A549 (cell line): ENCODE measurements at regions not wholly inside any gene's neighbourhood (a gene's known extent, or its start where the extent isn't known, plus 50 kb on each side); places are given as distances from the start of the nearest gene placed in this dataset.

ENCODE experiments used
- ATAC-seq, 2 experiments: fragments of 200-7000 bp in 1 of 2; fragments of >200 bp in 1 of 2; cut with Nextera tagmentation in 1 of 2; cut with Tn5 transposase in 1 of 2; 3 replicates each; pipeline versions ENCODE4 v1.8.0 to v1.9.1; 2018 to 2020; ENCODE audit warnings: mild to moderate bottlenecking in 1 of 2, moderate library complexity in 1 of 2
- CTCF ChIA-PET: fragments of 300-600 bp; sonication (Branson Sonifier 250); formaldehyde crosslinking; extraction: SDS; loops from one replicate; lab custom pipeline; 2021; ENCODE audit warnings: antibody characterized with exemption, inconsistent platforms; lab: Yijun Ruan, JAX
- POLR2A ChIA-PET: fragments of 350-600 bp; formaldehyde crosslinking; extraction: SDS; loops from one replicate; lab custom pipeline; 2021; ENCODE audit warnings: antibody characterized with exemption, inconsistent platforms; lab: Yijun Ruan, JAX
- DNase-seq, 2 experiments: peaks; one replicate each; pipeline versions ENCODE4 v3.0.0 to v3.0.0-alpha.2; 2011 to 2016; ENCODE audit warnings: low read depth in 1 of 2, low spot score in 1 of 2
- FAIRE-seq: peaks from 2 replicates; lab custom pipeline; 2011; peaks lifted over from hg19 to GRCh38; lab: Jason Lieb, UNC
- H3K27ac ChIP-seq, 2 experiments: fragments of >200 bp; sonication (Bioruptor Twin); formaldehyde crosslinking; 3 replicates each; pipeline ENCODE4 v1.5.1; 2016 to 2017
- H3K4me1 ChIP-seq: fragments of >200 bp; sonication (Bioruptor Twin); formaldehyde crosslinking; 3 replicates; pipeline ENCODE4 v1.6.1; 2016
- H3K4me2 ChIP-seq: fragments of >200 bp; sonication (Bioruptor Twin); formaldehyde crosslinking; 3 replicates; pipeline ENCODE4 v1.6.1; 2016
- H3K4me3 ChIP-seq: fragments of >200 bp; sonication (Bioruptor Twin); formaldehyde crosslinking; 3 replicates; pipeline ENCODE4 v1.5.1; 2016
- H3K9me3 ChIP-seq: fragments of >200 bp; sonication (Bioruptor Twin); formaldehyde crosslinking; 3 replicates; pipeline ENCODE4 v1.6.1; 2016
- CHD4 ChIP-seq: fragments of 200-600 bp; sonication (generic); IDR thresholded peaks from 2 replicates; pipeline ENCODE4 v1.6.1; 2016; ENCODE audit warnings: antibody characterized with exemption, mild to moderate bottlenecking, borderline replicate concordance
- EHMT2 ChIP-seq: fragments of 200-600 bp; sonication (generic); IDR thresholded peaks from 2 replicates; pipeline ENCODE4 v1.6.1; 2016; ENCODE audit warnings: antibody characterized with exemption, low read depth, mild to moderate bottlenecking, moderate library complexity
- ESRRA ChIP-seq: fragments of 150-350 bp; IDR thresholded peaks from 2 replicates; pipeline ENCODE4 v1.6.1; 2014; ENCODE audit warnings: mild to moderate bottlenecking, low read length, borderline replicate concordance
- FOSB ChIP-seq: fragments of 250-450 bp; sonication (Bioruptor Pico); IDR thresholded peaks from 2 replicates; pipeline ENCODE4 v1.5.0; 2020; ENCODE audit warnings: mild to moderate bottlenecking, moderate library complexity
- FOSL2 ChIP-seq, 2 experiments: fragments of 450-650 bp in 1 of 2; fragments of >200 bp in 1 of 2; sonication (Bioruptor Twin) in 1 of 2; formaldehyde crosslinking; IDR thresholded peaks; 2 replicates each; pipeline versions ENCODE4 v1.5.0 to v1.6.1; 2016 to 2020; ENCODE audit warnings: mild to moderate bottlenecking in 1 of 2, moderate library complexity in 1 of 2
- FOXS1 ChIP-seq: fragments of 250-450 bp; sonication (Bioruptor Pico); IDR thresholded peaks from 2 replicates; pipeline ENCODE4 v1.5.0; 2020; ENCODE audit warnings: mild to moderate bottlenecking, moderate library complexity
- GATA3 ChIP-seq: IDR thresholded peaks from 2 replicates; pipeline ENCODE4 v1.6.1; 2012; ENCODE audit warnings: borderline replicate concordance
- HES2 ChIP-seq: fragments of >200 bp; sonication (Bioruptor Twin); formaldehyde crosslinking; IDR thresholded peaks from 2 replicates; pipeline ENCODE4 v1.6.1; 2016
- HEYL ChIP-seq: fragments of 250-450 bp; sonication (Bioruptor Pico); IDR thresholded peaks from 2 replicates; pipeline ENCODE4 v1.8.0; 2021; ENCODE audit warnings: mild to moderate bottlenecking, moderate library complexity
- HMGXB4 ChIP-seq: fragments of 250-450 bp; sonication (Bioruptor Pico); IDR thresholded peaks from 2 replicates; pipeline ENCODE4 v1.5.0; 2021; ENCODE audit warnings: mild to moderate bottlenecking, moderate library complexity, borderline replicate concordance
- HOXA7 ChIP-seq: fragments of 250-450 bp; sonication (Bioruptor Pico); IDR thresholded peaks from 2 replicates; pipeline ENCODE4 v1.5.0; 2020; ENCODE audit warnings: mild to moderate bottlenecking, moderate library complexity
- JUNB ChIP-seq: fragments of >200 bp; sonication (Bioruptor Twin); formaldehyde crosslinking; IDR thresholded peaks from 2 replicates; pipeline ENCODE4 v1.6.1; 2016
- KDM5A ChIP-seq: fragments of 200-600 bp; sonication (generic); IDR thresholded peaks from 2 replicates; pipeline ENCODE4 v1.6.1; 2016; ENCODE audit warnings: antibody characterized with exemption, mild to moderate bottlenecking
- MAZ ChIP-seq: fragments of 150-350 bp; IDR thresholded peaks from 2 replicates; pipeline ENCODE4 v1.6.1; 2014; ENCODE audit warnings: antibody characterized with exemption, low read depth, low read length, borderline replicate concordance
- MYC ChIP-seq: IDR thresholded peaks from 2 replicates; pipeline ENCODE4 v1.6.1; 2012; ENCODE audit warnings: mild to moderate bottlenecking, inconsistent platforms, low read length, improper control_type of control experiment, borderline replicate concordance
- NFE2L2 ChIP-seq: fragments of 150-350 bp; conservative IDR thresholded peaks from 2 replicates; pipeline ENCODE4 v1.6.1; 2014; ENCODE audit warnings: low read length
- POLR2AphosphoS2 ChIP-seq: conservative IDR thresholded peaks from 2 replicates; pipeline ENCODE4 v1.6.1; 2012; ENCODE audit warnings: low read length, improper control_type of control experiment, inconsistent platforms
- TFCP2L1 ChIP-seq: fragments of 250-450 bp; sonication (Bioruptor Pico); IDR thresholded peaks from 2 replicates; pipeline ENCODE4 v1.5.0; 2021; ENCODE audit warnings: mild to moderate bottlenecking
- ZSCAN20 ChIP-seq: fragments of 250-450 bp; sonication (Bioruptor Pico); IDR thresholded peaks from 2 replicates; pipeline ENCODE4 v1.8.0; 2022; ENCODE audit warnings: mild to moderate bottlenecking, moderate library complexity
- WGBS: methylation state at CpG from one replicate; pipeline ENCODE4 v1.1.6; 2017; ENCODE audit errors: missing lambda C conversion rate; 5-methylcytosine and 5-hydroxymethylcytosine counted together
- TF ChIP-seq, protein P1 (sequence below): fragments of 200-600 bp; sonication (generic); IDR thresholded peaks from 2 replicates; pipeline ENCODE4 v1.6.1; 2016; ENCODE audit warnings: antibody characterized with exemption, mild to moderate bottlenecking, moderate library complexity
- TF ChIP-seq, protein P2 (sequence below): fragments of 250-450 bp; sonication (Bioruptor Pico); IDR thresholded peaks from 2 replicates; pipeline ENCODE4 v1.5.0; 2020; ENCODE audit warnings: low read depth, mild to moderate bottlenecking, moderate library complexity
- TF ChIP-seq, protein P3 (sequence below): fragments of >200 bp; sonication (Bioruptor Twin); formaldehyde crosslinking; IDR thresholded peaks from 3 replicates; pipeline ENCODE4 v1.5.1; 2016

DNA sequence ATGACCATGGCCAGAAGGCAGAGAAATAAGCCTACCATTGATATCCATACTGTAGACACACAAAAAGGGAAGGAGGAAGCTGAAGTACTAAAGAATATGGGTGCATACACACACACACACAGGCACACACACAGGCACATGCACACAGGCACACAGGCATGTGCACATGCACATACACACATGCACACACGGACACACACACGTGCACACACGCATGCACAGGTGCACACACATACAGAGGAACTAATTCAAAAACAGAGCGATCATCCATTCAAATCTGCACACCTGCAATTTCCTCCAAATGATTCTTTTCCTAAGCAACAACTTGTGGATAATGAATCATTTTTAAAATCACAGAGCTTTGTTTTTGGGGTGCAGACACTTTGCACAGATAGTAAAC, 166.7 kb upstream of the ADARB2 start:
- H3K4me2 ChIP-seq, result no peak overlapping the region
- no peak overlapping the region for H3K27ac ChIP-seq
- ATAC-seq, result no peak
- FAIRE-seq, result no peak
- TF ChIP-seq, protein P1, sequence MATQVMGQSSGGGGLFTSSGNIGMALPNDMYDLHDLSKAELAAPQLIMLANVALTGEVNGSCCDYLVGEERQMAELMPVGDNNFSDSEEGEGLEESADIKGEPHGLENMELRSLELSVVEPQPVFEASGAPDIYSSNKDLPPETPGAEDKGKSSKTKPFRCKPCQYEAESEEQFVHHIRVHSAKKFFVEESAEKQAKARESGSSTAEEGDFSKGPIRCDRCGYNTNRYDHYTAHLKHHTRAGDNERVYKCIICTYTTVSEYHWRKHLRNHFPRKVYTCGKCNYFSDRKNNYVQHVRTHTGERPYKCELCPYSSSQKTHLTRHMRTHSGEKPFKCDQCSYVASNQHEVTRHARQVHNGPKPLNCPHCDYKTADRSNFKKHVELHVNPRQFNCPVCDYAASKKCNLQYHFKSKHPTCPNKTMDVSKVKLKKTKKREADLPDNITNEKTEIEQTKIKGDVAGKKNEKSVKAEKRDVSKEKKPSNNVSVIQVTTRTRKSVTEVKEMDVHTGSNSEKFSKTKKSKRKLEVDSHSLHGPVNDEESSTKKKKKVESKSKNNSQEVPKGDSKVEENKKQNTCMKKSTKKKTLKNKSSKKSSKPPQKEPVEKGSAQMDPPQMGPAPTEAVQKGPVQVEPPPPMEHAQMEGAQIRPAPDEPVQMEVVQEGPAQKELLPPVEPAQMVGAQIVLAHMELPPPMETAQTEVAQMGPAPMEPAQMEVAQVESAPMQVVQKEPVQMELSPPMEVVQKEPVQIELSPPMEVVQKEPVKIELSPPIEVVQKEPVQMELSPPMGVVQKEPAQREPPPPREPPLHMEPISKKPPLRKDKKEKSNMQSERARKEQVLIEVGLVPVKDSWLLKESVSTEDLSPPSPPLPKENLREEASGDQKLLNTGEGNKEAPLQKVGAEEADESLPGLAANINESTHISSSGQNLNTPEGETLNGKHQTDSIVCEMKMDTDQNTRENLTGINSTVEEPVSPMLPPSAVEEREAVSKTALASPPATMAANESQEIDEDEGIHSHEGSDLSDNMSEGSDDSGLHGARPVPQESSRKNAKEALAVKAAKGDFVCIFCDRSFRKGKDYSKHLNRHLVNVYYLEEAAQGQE, result no peak
- TF ChIP-seq NFE2L2 (no peak), KDM5A (no peak), ZSCAN20 (CRISPR knock-in tag) (no peak), FOXS1 (no peak), EHMT2 (no peak), MYC (no peak), HOXA7 (CRISPR knock-in tag) (no peak)
- TF ChIP-seq, protein P2, sequence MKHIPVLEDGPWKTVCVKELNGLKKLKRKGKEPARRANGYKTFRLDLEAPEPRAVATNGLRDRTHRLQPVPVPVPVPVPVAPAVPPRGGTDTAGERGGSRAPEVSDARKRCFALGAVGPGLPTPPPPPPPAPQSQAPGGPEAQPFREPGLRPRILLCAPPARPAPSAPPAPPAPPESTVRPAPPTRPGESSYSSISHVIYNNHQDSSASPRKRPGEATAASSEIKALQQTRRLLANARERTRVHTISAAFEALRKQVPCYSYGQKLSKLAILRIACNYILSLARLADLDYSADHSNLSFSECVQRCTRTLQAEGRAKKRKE (CRISPR knock-in tag), result no peak
- no peaks in the 10 kb centered on the region for H3K4me1 ChIP-seq
- DNase-seq, result no peak
- CTCF ChIA-PET, result no interaction called here
- H3K9me3 ChIP-seq, result no peaks in the 10 kb centered on the region
- 4% methylated on average over 4 of the region's 4 CpGs for WGBS
- POLR2A ChIA-PET, result no interaction called here
- no peak overlapping the region for H3K4me3 ChIP-seq

DNA sequence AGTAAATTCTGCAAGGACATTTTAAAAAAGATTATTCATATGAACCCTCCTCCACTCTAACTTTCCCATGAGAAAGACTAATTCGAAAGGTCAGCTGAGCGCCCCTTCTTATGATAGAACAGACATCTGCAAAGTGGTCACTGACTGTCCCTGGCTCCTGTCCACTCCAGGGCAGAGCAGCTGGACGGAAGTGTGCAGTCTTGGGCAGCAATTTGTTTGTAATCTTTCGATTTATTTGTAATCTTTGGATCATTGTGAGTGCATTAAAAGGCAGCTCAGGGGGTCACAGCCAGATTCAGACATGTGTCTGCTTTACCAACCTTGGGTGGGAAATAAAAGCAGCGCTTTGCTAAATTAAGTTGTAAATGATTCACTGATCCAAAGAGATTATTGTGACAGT, 158.8 kb upstream of the ADARB2 start:
- TF ChIP-seq TFCP2L1 (CRISPR knock-in tag) (no peak), JUNB (no peak), GATA3 (no peak), FOSL2 (IDR thresholded peaks at IDR 0.05) (no peak), FOSL2 (CRISPR knock-in tag; IDR thresholded peaks at IDR 0.05) (no peak), KDM5A (no peak), MYC (no peak), NFE2L2 (no peak), MAZ (no peak), FOXS1 (no peak)
- TF ChIP-seq, protein P3, sequence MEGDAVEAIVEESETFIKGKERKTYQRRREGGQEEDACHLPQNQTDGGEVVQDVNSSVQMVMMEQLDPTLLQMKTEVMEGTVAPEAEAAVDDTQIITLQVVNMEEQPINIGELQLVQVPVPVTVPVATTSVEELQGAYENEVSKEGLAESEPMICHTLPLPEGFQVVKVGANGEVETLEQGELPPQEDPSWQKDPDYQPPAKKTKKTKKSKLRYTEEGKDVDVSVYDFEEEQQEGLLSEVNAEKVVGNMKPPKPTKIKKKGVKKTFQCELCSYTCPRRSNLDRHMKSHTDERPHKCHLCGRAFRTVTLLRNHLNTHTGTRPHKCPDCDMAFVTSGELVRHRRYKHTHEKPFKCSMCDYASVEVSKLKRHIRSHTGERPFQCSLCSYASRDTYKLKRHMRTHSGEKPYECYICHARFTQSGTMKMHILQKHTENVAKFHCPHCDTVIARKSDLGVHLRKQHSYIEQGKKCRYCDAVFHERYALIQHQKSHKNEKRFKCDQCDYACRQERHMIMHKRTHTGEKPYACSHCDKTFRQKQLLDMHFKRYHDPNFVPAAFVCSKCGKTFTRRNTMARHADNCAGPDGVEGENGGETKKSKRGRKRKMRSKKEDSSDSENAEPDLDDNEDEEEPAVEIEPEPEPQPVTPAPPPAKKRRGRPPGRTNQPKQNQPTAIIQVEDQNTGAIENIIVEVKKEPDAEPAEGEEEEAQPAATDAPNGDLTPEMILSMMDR, result no peak
- FAIRE-seq (no peak), DNase-seq (no peak), ATAC-seq (no peak)
- Histone ChIP-seq H3K27ac (no peak overlapping the region), H3K4me2 (no peak overlapping the region), H3K9me3 (no peaks in the 10 kb centered on the region), H3K4me1 (no peaks in the 10 kb centered on the region), H3K4me3 (no peak overlapping the region)
- WGBS, result 7% methylated on average over 5 of the region's 5 CpGs
- ChIA-PET POLR2A (no interaction called here), CTCF (no interaction called here)

DNA sequence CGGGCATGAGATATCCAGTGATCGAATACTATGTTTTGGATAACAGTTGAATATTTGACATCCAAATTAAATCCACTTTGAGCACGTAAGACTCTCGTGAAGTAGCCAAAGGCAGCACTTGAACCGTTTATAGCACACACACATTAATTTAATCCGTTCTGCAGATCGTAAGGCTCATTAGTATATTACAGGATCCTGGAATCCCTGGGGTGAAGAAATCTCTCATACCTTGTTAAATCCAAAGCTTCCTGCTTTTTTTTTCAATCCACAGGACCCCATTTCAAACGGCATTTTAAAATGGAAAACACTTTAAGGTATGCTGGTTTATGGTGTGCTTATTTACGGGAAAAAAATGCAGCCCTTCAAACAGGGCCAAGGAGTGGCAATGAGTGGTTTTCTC, 158.4 kb upstream of the ADARB2 start:
- CTCF ChIA-PET, result no interaction called here
- H3K4me1 ChIP-seq, result no peaks in the 10 kb centered on the region
- WGBS, result 18% methylated on average over 9 of the region's 9 CpGs
- no peak overlapping the region for H3K27ac ChIP-seq
- no peak overlapping the region for H3K4me3 ChIP-seq
- TF ChIP-seq TFCP2L1 (CRISPR knock-in tag) (no peak), KDM5A (no peak), JUNB (no peak), HEYL (CRISPR knock-in tag) (no peak), FOXS1 (no peak), CHD4 (no peak), HES2 (no peak), HMGXB4 (CRISPR knock-in tag) (no peak), POLR2AphosphoS2 (no peak), ESRRA (no peak), FOSB (no peak), MYC (no peak), NFE2L2 (no peak)
- TF ChIP-seq, protein P2 (CRISPR knock-in tag), result no peak
- ATAC-seq (no peak), DNase-seq (no peak), FAIRE-seq (no peak)
- H3K9me3 ChIP-seq, result no peaks in the 10 kb centered on the region
- POLR2A ChIA-PET, result no interaction called here
- H3K4me2 ChIP-seq, result no peak overlapping the region
